T-helper 1 cell treated with Interleukin-12 subunit alpha and Interleukin-12 subunit beta and Interleukin-4 antibody, amounts not matched to agents 30 μg/mL and 1 μg/mL, for 36 hours (primary cell): ENCODE measurements at regions not wholly inside any gene's neighbourhood (a gene's known extent, or its start where the extent isn't known, plus 50 kb on each side); places are given as distances from the start of the nearest gene placed in this dataset.
"Not testable (repeated sequence)": the region's sequence is repeated elsewhere in the genome, so short reads cannot be mapped to it uniquely, and the experiment has no call there.

Experiments used
- H3K27ac Mint-ChIP-seq: one replicate; pipeline ENCODE4 v1.8.0; 2021; ENCODE audit warnings: mild to moderate bottlenecking, mixed read lengths
- H3K27me3 Mint-ChIP-seq: one replicate; pipeline ENCODE4 v1.8.0; 2021; ENCODE audit warnings: low read depth, mixed read lengths
- H3K36me3 Mint-ChIP-seq: one replicate; pipeline ENCODE4 v1.8.0; 2021; ENCODE audit warnings: low read depth, mixed read lengths
- H3K4me1 Mint-ChIP-seq: one replicate; pipeline ENCODE4 v1.8.0; 2021; ENCODE audit warnings: low read depth, mixed read lengths
- H3K4me3 Mint-ChIP-seq: one replicate; pipeline ENCODE4 v1.8.0; 2021; ENCODE audit warnings: mild to moderate bottlenecking, moderate library complexity, mixed read lengths
- H3K9me3 Mint-ChIP-seq: one replicate; pipeline ENCODE4 v1.8.0; 2021; ENCODE audit warnings: mixed read lengths

- Mint-ChIP-seq H3K4me1 (no peaks in the 10 kb centered on the region), H3K27ac (no peak overlapping the region), H3K9me3 (peaks cover 31% of the 10 kb centered on the region), H3K27me3 (no peaks in the 10 kb centered on the region), H3K4me3 (no peak overlapping the region), H3K36me3 (no peaks in the 10 kb centered on the region)
These were observed 443.9 kb downstream of the TMEM114 start for GRCh38 chr16:8146256-8147012.

- peaks cover 35% of the 10 kb centered on the region for H3K9me3 Mint-ChIP-seq
These were observed 451.6 kb downstream of the TMEM114 start for GRCh38 chr16:8138666-8139065.

GRCh38 chr16:8137606-8138005 is 452.7 kb downstream of the TMEM114 start:
- Mint-ChIP-seq H3K4me1 (no peaks in the 10 kb centered on the region), H3K9me3 (peaks cover 35% of the 10 kb centered on the region), H3K36me3 (no peaks in the 10 kb centered on the region), H3K4me3 (no peak overlapping the region), H3K27ac (no peak overlapping the region), H3K27me3 (no peaks in the 10 kb centered on the region)

More at GRCh38 chr16:8138666-8139065, 451.6 kb downstream of the TMEM114 start:
- Mint-ChIP-seq H3K4me3 (no peak overlapping the region), H3K36me3 (no peaks in the 10 kb centered on the region), H3K27ac (no peak overlapping the region), H3K27me3 (no peaks in the 10 kb centered on the region), H3K4me1 (no peaks in the 10 kb centered on the region)

- Mint-ChIP-seq H3K27me3 (no peaks in the 10 kb centered on the region), H3K4me1 (no peaks in the 10 kb centered on the region), H3K4me3 (no peak overlapping the region), H3K9me3 (peaks cover 37% of the 10 kb centered on the region), H3K27ac (no peak overlapping the region), H3K36me3 (no peaks in the 10 kb centered on the region)
These were observed 460.1 kb downstream of the TMEM114 start for GRCh38 chr16:8130197-8130596.

GRCh38 chr16:8127070-8127469 is 463.2 kb downstream of the TMEM114 start:
- Mint-ChIP-seq H3K4me1 (no peaks in the 10 kb centered on the region), H3K27ac (no peak overlapping the region), H3K36me3 (no peaks in the 10 kb centered on the region), H3K4me3 (no peak overlapping the region), H3K27me3 (no peaks in the 10 kb centered on the region), H3K9me3 (peaks cover 35% of the 10 kb centered on the region)

- no peaks in the 10 kb centered on the region for H3K27me3 Mint-ChIP-seq
These were observed 464.0 kb downstream of the TMEM114 start for GRCh38 chr16:8126313-8126712.

GRCh38 chr16:8120001-8120400 is 470.3 kb downstream of the TMEM114 start:
- H3K4me3 Mint-ChIP-seq, result no peak overlapping the region
- no peaks in the 10 kb centered on the region for H3K27me3 Mint-ChIP-seq

More at GRCh38 chr16:8126313-8126712, 464.0 kb downstream of the TMEM114 start:
- no peak overlapping the region for H3K27ac Mint-ChIP-seq
- peaks cover 36% of the 10 kb centered on the region for H3K9me3 Mint-ChIP-seq
- no peak overlapping the region for H3K4me3 Mint-ChIP-seq
- H3K36me3 Mint-ChIP-seq, result no peaks in the 10 kb centered on the region
- H3K4me1 Mint-ChIP-seq, result no peaks in the 10 kb centered on the region

GRCh38 chr16:8115814-8116213 is 474.5 kb downstream of the TMEM114 start:
- Mint-ChIP-seq H3K9me3 (peaks cover 30% of the 10 kb centered on the region), H3K36me3 (no peaks in the 10 kb centered on the region), H3K4me1 (no peaks in the 10 kb centered on the region), H3K27ac (no peak overlapping the region), H3K4me3 (no peak overlapping the region), H3K27me3 (no peaks in the 10 kb centered on the region)

More at GRCh38 chr16:8120001-8120400, 470.3 kb downstream of the TMEM114 start:
- Mint-ChIP-seq H3K27ac (no peak overlapping the region), H3K36me3 (no peaks in the 10 kb centered on the region), H3K4me1 (no peaks in the 10 kb centered on the region), H3K9me3 (peaks cover 33% of the 10 kb centered on the region)

- H3K9me3 Mint-ChIP-seq, result peaks cover 31% of the 10 kb centered on the region
- not testable (repeated sequence) for H3K4me3 Mint-ChIP-seq, H3K27me3 Mint-ChIP-seq, H3K27ac Mint-ChIP-seq, H3K4me1 Mint-ChIP-seq, H3K36me3 Mint-ChIP-seq
These were observed 475.4 kb downstream of the TMEM114 start for GRCh38 chr16:8114941-8115340.

GRCh38 chr16:8113843-8114242 is 476.5 kb downstream of the TMEM114 start:
- H3K4me3 Mint-ChIP-seq, result no peak overlapping the region
- no peaks in the 10 kb centered on the region for H3K4me1 Mint-ChIP-seq
- H3K27ac Mint-ChIP-seq, result no peak overlapping the region
- no peaks in the 10 kb centered on the region for H3K27me3 Mint-ChIP-seq
- H3K9me3 Mint-ChIP-seq, result peaks cover 36% of the 10 kb centered on the region
- no peaks in the 10 kb centered on the region for H3K36me3 Mint-ChIP-seq

- Mint-ChIP-seq H3K4me3 (no peak overlapping the region), H3K4me1 (no peaks in the 10 kb centered on the region), H3K9me3 (peaks cover 29% of the 10 kb centered on the region), H3K27me3 (no peaks in the 10 kb centered on the region), H3K27ac (no peak overlapping the region), H3K36me3 (no peaks in the 10 kb centered on the region)
These were observed 479.5 kb downstream of the TMEM114 start for GRCh38 chr16:8110572-8111514.

GRCh38 chr16:8109510-8110369 is 480.6 kb downstream of the TMEM114 start:
- H3K27me3 Mint-ChIP-seq, result no peaks in the 10 kb centered on the region
- no peaks in the 10 kb centered on the region for H3K36me3 Mint-ChIP-seq
- peaks cover 26% of the 10 kb centered on the region for H3K9me3 Mint-ChIP-seq
- H3K27ac Mint-ChIP-seq, result no peak overlapping the region
- no peak overlapping the region for H3K4me3 Mint-ChIP-seq
- H3K4me1 Mint-ChIP-seq, result no peaks in the 10 kb centered on the region

GRCh38 chr16:8108991-8109509 is 481.3 kb downstream of the TMEM114 start:
- Mint-ChIP-seq H3K9me3 (peaks cover 26% of the 10 kb centered on the region), H3K27me3 (no peaks in the 10 kb centered on the region), H3K4me3 (no peak overlapping the region), H3K36me3 (no peaks in the 10 kb centered on the region), H3K4me1 (no peaks in the 10 kb centered on the region), H3K27ac (no peak overlapping the region)

- no peak overlapping the region for H3K27ac Mint-ChIP-seq
- H3K36me3 Mint-ChIP-seq, result no peaks in the 10 kb centered on the region
- H3K4me3 Mint-ChIP-seq, result no peak overlapping the region
- no peaks in the 10 kb centered on the region for H3K27me3 Mint-ChIP-seq
- H3K9me3 Mint-ChIP-seq, result peaks cover 20% of the 10 kb centered on the region
- no peaks in the 10 kb centered on the region for H3K4me1 Mint-ChIP-seq
These were observed 483.0 kb downstream of the TMEM114 start for GRCh38 chr16:8107296-8107695.
